ENCODE measurements at regions not wholly inside any gene's neighbourhood (a gene's known extent, or its start where the extent isn't known, plus 50 kb on each side); places are given as distances from the start of the nearest gene placed in this dataset.

GRCh38 chr5:38013107-38013506 lies 173.3 kb upstream of the GDNF start:
- DNase-seq (ENCODE audit: low spot score, unreplicated experiment), result no peak
- no peak overlapping the region for H3K27ac Mint-ChIP-seq
- no peaks in the 10 kb centered on the region for H3K36me3 Mint-ChIP-seq (ENCODE audit: insufficient read depth)
- H3K27me3 Mint-ChIP-seq, result peaks cover 8% of the 10 kb centered on the region
- H3K4me3 Mint-ChIP-seq (ENCODE audit: low read depth), result no peak overlapping the region
- no peak for TF ChIP-seq CTCF (IDR thresholded peaks at IDR 0.05; ENCODE audit: unreplicated experiment)
- no peaks in the 10 kb centered on the region for H3K4me1 Mint-ChIP-seq (ENCODE audit: low read depth)
- H3K9me3 Mint-ChIP-seq (ENCODE audit: low read depth), result no peaks in the 10 kb centered on the region

DNA sequence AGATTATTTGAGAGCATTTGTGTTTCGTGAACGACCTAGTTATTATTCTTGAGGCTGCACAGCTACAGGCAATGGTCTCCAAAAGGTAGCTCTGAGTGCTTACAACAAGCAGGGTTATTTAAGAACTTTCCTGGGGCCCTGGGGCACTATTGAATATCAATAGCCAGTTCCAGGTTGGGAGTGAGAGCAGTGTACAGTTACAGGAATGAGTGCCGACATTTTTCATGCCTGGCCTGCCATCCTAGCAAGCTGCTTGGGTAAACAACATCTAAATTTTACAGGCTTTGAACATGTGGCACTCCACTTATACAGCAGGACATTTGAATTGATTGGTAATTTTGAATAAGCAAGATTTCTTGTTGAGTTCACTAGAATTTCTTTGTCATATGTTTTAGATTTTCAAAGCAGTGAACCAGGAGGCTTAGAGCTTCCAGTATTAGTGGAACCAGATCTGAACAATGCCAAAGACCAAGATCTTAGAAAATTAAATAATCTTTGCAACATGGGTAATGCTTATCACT lies 171.9 kb upstream of the GDNF start:
- no peaks in the 10 kb centered on the region for H3K36me3 Mint-ChIP-seq (ENCODE audit: insufficient read depth)
- peaks cover 8% of the 10 kb centered on the region for H3K27me3 Mint-ChIP-seq
- DNase-seq (ENCODE audit: low spot score, unreplicated experiment), result no peak
- H3K9me3 Mint-ChIP-seq (ENCODE audit: low read depth), result no peaks in the 10 kb centered on the region
- H3K27ac Mint-ChIP-seq, result no peak overlapping the region
- no peak overlapping the region for H3K4me3 Mint-ChIP-seq (ENCODE audit: low read depth)
- TF ChIP-seq CTCF (IDR thresholded peaks at IDR 0.05; ENCODE audit: unreplicated experiment), result no peak
- peaks cover 1% of the 10 kb centered on the region for H3K4me1 Mint-ChIP-seq (ENCODE audit: low read depth)

DNA sequence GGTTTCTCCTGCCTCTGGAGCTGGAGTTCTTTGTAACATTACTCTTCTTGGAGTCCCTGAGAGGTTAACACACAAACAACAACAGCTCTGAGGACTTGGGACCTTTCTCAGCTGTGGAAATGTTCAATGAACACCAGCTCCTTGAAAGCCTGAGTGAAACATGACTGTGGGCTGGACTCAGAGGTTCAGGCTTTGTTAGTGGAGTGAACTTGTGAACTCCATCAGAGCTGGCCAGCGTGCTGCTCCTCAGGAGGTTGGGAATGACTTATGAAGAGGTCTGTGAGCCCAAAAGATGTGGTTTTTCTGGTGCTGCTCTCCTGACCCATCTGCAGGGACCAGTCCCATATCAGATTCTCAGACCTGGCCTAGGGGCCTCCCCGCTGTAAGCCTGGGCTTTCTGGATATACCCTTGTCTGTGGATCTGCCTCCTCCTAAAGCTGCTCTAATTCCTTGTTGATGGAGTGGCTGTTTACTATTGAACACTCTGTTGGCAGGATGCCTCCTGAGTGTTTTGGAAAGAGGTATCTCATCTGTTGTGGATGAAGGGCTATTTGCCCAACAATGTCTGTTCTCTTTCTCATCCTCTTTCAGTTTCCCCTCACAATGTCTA lies 170.0 kb upstream of the GDNF start:
- Mint-ChIP-seq H3K9me3 (ENCODE audit: low read depth) (no peaks in the 10 kb centered on the region), H3K27me3 (peaks cover 7% of the 10 kb centered on the region), H3K4me1 (ENCODE audit: low read depth) (peaks cover 1% of the 10 kb centered on the region), H3K4me3 (ENCODE audit: low read depth) (no peak overlapping the region), H3K27ac (no peak overlapping the region), H3K36me3 (ENCODE audit: insufficient read depth) (no peaks in the 10 kb centered on the region)
- TF ChIP-seq CTCF (IDR thresholded peaks at IDR 0.05; ENCODE audit: unreplicated experiment), result no peak
- DNase-seq (ENCODE audit: low spot score, unreplicated experiment), result no peak

- no peaks in the 10 kb centered on the region for H3K27me3 Mint-ChIP-seq
- no peaks in the 10 kb centered on the region for H3K36me3 Mint-ChIP-seq (ENCODE audit: insufficient read depth)
- H3K4me1 Mint-ChIP-seq (ENCODE audit: low read depth), result peaks cover 1% of the 10 kb centered on the region
- DNase-seq (ENCODE audit: low spot score, unreplicated experiment), result no peak
- TF ChIP-seq CTCF (IDR thresholded peaks at IDR 0.05; ENCODE audit: unreplicated experiment), result no peak
- H3K27ac Mint-ChIP-seq, result no peak overlapping the region
- no peak overlapping the region for H3K4me3 Mint-ChIP-seq (ENCODE audit: low read depth)
- H3K9me3 Mint-ChIP-seq (ENCODE audit: low read depth), result no peaks in the 10 kb centered on the region
These were observed 168.4 kb upstream of the GDNF start for GRCh38 chr5:38008198-38008597.

GRCh38 chr5:37999593-37999992 lies 159.8 kb upstream of the GDNF start:
- H3K9me3 Mint-ChIP-seq (ENCODE audit: low read depth), result no peaks in the 10 kb centered on the region
- no peaks in the 10 kb centered on the region for H3K27me3 Mint-ChIP-seq
- H3K4me1 Mint-ChIP-seq (ENCODE audit: low read depth), result no peaks in the 10 kb centered on the region
- DNase-seq (ENCODE audit: low spot score, unreplicated experiment), result no peak
- no peak overlapping the region for H3K27ac Mint-ChIP-seq
- H3K36me3 Mint-ChIP-seq (ENCODE audit: insufficient read depth), result no peaks in the 10 kb centered on the region
- no peak for TF ChIP-seq CTCF (IDR thresholded peaks at IDR 0.05; ENCODE audit: unreplicated experiment)
- H3K4me3 Mint-ChIP-seq (ENCODE audit: low read depth), result no peak overlapping the region

Data from progenitor cell of endocrine pancreas (in vitro differentiated cells).